ENCODE measurements at regions not wholly inside any gene's neighbourhood (a gene's known extent, or its start where the extent isn't known, plus 50 kb on each side); places are given as distances from the start of the nearest gene placed in this dataset.
A peak's percentile ranks its signal among the peaks of the same experiment; 100 is the strongest.

DNA sequence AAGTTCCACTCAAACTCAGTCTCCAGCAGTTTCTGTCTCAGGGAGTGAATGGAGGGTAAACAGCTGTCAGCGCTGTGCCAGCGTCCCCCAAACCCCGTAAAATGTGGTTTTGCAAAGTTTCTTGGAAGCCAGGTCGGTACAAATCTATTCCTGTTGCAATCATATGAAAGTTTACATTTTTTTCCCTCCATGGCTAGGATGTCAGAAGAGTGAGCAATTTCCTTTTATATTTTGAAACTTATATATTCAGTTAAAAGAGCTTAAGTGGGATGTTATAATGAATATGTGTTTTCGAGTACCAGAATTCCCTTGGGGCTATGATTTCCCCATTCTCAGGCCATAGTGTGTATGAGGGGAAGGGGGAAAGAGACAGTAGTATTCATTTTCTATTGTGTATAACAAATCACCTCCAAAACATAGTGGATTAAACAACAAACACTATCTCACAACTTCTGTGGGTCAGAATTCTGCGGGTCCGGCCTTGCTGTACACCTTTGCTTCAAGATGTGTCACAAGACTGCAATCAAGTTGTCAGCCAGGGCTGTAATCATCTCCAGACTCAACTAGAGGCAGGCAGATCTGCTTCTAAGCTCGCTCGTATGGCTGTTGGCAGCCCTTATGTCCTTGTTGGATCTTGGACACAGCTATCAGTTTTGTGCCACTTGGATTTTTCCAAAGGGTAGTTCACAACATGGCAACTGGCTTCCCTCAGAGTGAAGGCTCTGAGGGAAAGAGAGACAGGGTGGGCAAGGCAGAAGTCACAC is 107.4 kb downstream of the SNX18 start:
- Histone ChIP-seq H3K36me3 (no peaks in the 10 kb centered on the region), H3K27me3 (no peaks in the 10 kb centered on the region), H3K4me3 (no peak overlapping the region), H3K27ac (peak overlapping the region; percentile 34 to 57), H3K9me3 (no peaks in the 10 kb centered on the region), H3K4me1 (peaks cover 0 to 34% (median 22%) of the 10 kb centered on the region in 4 donors)
- intact Hi-C loops (cut with DNase I; ENCODE audit: low total_unique reads), result no loop called here
- TF ChIP-seq, protein P1, sequence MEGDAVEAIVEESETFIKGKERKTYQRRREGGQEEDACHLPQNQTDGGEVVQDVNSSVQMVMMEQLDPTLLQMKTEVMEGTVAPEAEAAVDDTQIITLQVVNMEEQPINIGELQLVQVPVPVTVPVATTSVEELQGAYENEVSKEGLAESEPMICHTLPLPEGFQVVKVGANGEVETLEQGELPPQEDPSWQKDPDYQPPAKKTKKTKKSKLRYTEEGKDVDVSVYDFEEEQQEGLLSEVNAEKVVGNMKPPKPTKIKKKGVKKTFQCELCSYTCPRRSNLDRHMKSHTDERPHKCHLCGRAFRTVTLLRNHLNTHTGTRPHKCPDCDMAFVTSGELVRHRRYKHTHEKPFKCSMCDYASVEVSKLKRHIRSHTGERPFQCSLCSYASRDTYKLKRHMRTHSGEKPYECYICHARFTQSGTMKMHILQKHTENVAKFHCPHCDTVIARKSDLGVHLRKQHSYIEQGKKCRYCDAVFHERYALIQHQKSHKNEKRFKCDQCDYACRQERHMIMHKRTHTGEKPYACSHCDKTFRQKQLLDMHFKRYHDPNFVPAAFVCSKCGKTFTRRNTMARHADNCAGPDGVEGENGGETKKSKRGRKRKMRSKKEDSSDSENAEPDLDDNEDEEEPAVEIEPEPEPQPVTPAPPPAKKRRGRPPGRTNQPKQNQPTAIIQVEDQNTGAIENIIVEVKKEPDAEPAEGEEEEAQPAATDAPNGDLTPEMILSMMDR (IDR thresholded peaks at IDR 0.05), result no peak
- DNase-seq, result no peak

DNA sequence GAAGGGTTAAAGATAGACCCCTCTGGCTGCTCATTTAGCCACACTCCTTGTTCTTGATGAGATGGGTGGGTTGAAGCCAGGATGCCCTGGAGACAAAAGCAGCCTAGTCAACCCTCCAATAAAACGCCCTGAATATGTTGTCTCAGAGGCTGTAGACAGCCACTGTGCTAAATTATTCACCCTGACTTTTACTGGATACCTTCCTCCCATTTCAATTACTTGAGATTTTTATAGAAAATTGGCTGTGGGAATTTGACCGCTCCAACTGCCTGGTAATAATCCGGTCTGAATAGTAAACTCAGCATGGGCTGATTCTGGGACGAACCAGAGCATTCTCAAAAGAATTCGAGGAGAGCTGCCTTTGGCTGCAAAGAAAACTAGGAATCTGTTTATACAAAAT is 104.2 kb downstream of the SNX18 start:
- H3K9me3 ChIP-seq, result no peaks in the 10 kb centered on the region
- peak overlapping the region; percentile 65 to 70 for H3K27ac ChIP-seq
- no peak for DNase-seq
- intact Hi-C loops (cut with DNase I; ENCODE audit: low total_unique reads), result no loop called here
- H3K4me1 ChIP-seq, result peaks cover 0 to 45% (median 28%) of the 10 kb centered on the region in 4 donors
- no peaks in the 10 kb centered on the region for H3K36me3 ChIP-seq
- TF ChIP-seq, protein P1 (IDR thresholded peaks at IDR 0.05), result no peak
- H3K27me3 ChIP-seq, result no peaks in the 10 kb centered on the region
- no peak overlapping the region for H3K4me3 ChIP-seq

DNA sequence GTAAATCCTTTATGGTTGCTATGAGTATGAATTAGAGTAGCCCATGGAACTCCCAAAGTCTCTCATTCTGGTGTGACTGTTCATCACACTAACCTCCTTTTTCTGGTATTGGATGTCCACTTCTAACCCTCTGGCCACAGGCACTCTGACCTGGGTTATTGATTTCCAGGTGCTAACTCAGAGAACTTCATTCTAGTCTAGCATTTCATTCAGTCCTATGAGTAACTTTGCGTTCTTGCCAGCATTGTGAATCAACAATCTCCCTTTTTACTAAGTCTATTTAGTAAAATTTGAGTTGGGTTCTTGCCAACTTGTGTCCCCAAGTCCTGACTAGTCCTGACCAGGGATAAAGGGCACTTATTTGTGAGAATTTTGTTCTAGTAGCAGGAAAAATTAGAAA is 103.5 kb downstream of the SNX18 start:
- peaks cover 0 to 51% (median 28%) of the 10 kb centered on the region in 4 donors for H3K4me1 ChIP-seq
- H3K4me3 ChIP-seq, result no peak overlapping the region
- no peaks in the 10 kb centered on the region for H3K27me3 ChIP-seq
- no peaks in the 10 kb centered on the region for H3K36me3 ChIP-seq
- peak overlapping the region; percentile 65 to 70 for H3K27ac ChIP-seq
- H3K9me3 ChIP-seq, result no peaks in the 10 kb centered on the region
- no peak for DNase-seq
- intact Hi-C loops (cut with DNase I; ENCODE audit: low total_unique reads), result no loop called here
- TF ChIP-seq, protein P1 (IDR thresholded peaks at IDR 0.05), result no peak

DNA sequence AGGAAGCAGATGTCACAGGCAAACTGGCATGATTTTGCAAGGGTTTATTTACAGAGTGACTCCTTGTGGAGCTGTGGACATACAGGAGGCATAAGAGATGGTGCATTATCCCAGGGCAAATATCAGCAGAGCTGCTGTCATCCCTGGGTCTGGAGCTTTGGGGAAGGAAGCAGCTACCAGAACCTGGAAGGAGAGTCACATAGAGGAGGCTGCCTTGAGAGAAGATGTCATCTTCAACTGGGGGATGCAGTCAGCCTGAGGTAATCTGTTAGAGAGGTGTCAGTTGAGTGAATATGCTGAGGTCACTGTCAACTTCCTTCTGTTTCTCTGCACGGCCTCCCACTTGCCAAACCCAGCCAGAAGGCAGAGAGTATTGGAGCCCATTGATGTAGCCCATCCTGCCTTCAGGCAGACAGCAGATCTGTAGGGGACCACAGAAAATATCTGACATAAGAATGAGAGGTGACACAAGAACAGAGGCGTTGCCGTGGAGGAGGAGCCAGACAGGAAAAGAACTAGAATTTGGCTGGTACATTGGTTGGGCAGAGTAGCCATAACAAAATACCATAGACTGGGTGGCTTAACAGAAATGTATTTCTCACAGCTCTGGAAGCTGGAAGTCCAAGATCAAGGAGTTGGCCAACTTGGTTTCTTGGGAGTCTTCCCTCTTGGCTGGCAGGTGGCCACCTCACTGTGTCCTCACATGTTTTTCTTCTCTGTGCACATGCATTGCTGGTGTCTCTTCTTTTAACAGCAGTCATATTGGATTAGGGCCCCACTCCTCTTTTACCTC is 102.8 kb downstream of the SNX18 start:
- Histone ChIP-seq H3K4me3 (no peak overlapping the region), H3K36me3 (no peaks in the 10 kb centered on the region), H3K9me3 (no peaks in the 10 kb centered on the region), H3K4me1 (peaks cover 0 to 56% (median 28%) of the 10 kb centered on the region in 4 donors), H3K27ac (peak overlapping the region; percentile 65 to 70), H3K27me3 (no peaks in the 10 kb centered on the region)
- DNase-seq, result peak in 1 of 2 donors; percentile 81
- intact Hi-C loops (cut with DNase I; ENCODE audit: low total_unique reads), result no loop called here
- TF ChIP-seq, protein P1 (IDR thresholded peaks at IDR 0.05), result no peak

DNA sequence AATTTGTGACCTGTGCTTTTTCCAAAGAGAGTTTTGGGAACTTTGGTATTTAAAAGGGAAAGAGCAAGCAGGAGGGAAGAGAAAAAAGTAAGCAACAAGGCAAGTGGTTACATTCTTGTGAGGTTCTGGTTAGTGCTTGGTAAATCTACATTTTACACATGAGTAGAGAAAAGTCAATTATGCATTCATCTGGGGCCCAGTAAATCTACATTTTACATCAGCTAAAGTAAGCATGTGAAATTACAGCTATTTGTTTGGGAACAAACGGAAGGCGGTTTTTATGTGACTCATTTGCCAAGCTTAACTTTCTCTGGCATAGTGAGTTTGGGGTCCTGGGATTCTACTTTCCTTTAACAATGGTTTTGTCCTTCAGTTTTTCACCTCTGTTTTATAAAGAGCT is 102.2 kb downstream of the SNX18 start:
- Histone ChIP-seq H3K4me1 (peaks cover 0 to 50% (median 25%) of the 10 kb centered on the region in 4 donors), H3K9me3 (no peaks in the 10 kb centered on the region), H3K27me3 (no peaks in the 10 kb centered on the region), H3K36me3 (no peaks in the 10 kb centered on the region), H3K4me3 (no peak overlapping the region), H3K27ac (peak overlapping the region; percentile 65 to 70)
- no peak for DNase-seq
- intact Hi-C loops (cut with DNase I; ENCODE audit: low total_unique reads), result no loop called here
- TF ChIP-seq, protein P1 (IDR thresholded peaks at IDR 0.05), result no peak
